ENCODE measurements at regions not wholly inside any gene's neighbourhood (a gene's known extent, or its start where the extent isn't known, plus 50 kb on each side); places are given as distances from the start of the nearest gene placed in this dataset.

GRCh38 chr3:44056446-44057240, 185.0 kb upstream of the TOPAZ1 start:
- no peak for DNase-seq (ENCODE audit: low read depth)

GRCh38 chr3:44058022-44058867, 183.4 kb upstream of the TOPAZ1 start:
- DNase-seq (ENCODE audit: low read depth) = no peak

- DNase-seq (ENCODE audit: low read depth) = no peak
Observed at GRCh38 chr3:44058868-44059203, 182.8 kb upstream of the TOPAZ1 start.

- no peak for DNase-seq (ENCODE audit: low read depth)
Observed at GRCh38 chr3:44060164-44060563, 181.5 kb upstream of the TOPAZ1 start.

- no peak for DNase-seq (ENCODE audit: low read depth)
Observed at GRCh38 chr3:44061268-44061667, 180.4 kb upstream of the TOPAZ1 start.

- DNase-seq (ENCODE audit: low read depth) = no peak
Observed at GRCh38 chr3:44061961-44062360, 179.7 kb upstream of the TOPAZ1 start.

GRCh38 chr3:44065311-44066094, 176.2 kb upstream of the TOPAZ1 start:
- DNase-seq (ENCODE audit: low read depth) = no peak

- no peak for DNase-seq (ENCODE audit: low read depth)
Observed at GRCh38 chr3:44066806-44067205, 174.9 kb upstream of the TOPAZ1 start.

- DNase-seq (ENCODE audit: low read depth) = no peak
Observed at GRCh38 chr3:44067431-44067830, 174.3 kb upstream of the TOPAZ1 start.

- DNase-seq (ENCODE audit: low read depth) = no peak
Observed at GRCh38 chr3:44068753-44069152, 172.9 kb upstream of the TOPAZ1 start.

- DNase-seq (ENCODE audit: low read depth) = no peak
Observed at GRCh38 chr3:44069276-44069675, 172.4 kb upstream of the TOPAZ1 start.

GRCh38 chr3:44070841-44071546, 170.7 kb upstream of the TOPAZ1 start:
- no peak for DNase-seq (ENCODE audit: low read depth)

GRCh38 chr3:44072601-44073540, 168.8 kb upstream of the TOPAZ1 start:
- DNase-seq (ENCODE audit: low read depth) = no peak

- no peak for DNase-seq (ENCODE audit: low read depth)
Observed at GRCh38 chr3:44074181-44074580, 167.5 kb upstream of the TOPAZ1 start.

- DNase-seq (ENCODE audit: low read depth) = no peak
Observed at GRCh38 chr3:44076221-44076829, 165.4 kb upstream of the TOPAZ1 start.

- no peak for DNase-seq (ENCODE audit: low read depth)
Observed at GRCh38 chr3:44077267-44077666, 164.4 kb upstream of the TOPAZ1 start.

- DNase-seq (ENCODE audit: low read depth) = no peak
Observed at GRCh38 chr3:44078863-44079262, 162.8 kb upstream of the TOPAZ1 start.

- no peak for DNase-seq (ENCODE audit: low read depth)
Observed at GRCh38 chr3:44079916-44080315, 161.8 kb upstream of the TOPAZ1 start.

- DNase-seq (ENCODE audit: low read depth) = no peak
Observed at GRCh38 chr3:44080474-44081072, 161.1 kb upstream of the TOPAZ1 start.

GRCh38 chr3:44090036-44090435, 151.7 kb upstream of the TOPAZ1 start:
- no peak for DNase-seq (ENCODE audit: low read depth)
